Endodermal cell (in vitro differentiated cells): ENCODE measurements at regions not wholly inside any gene's neighbourhood (a gene's known extent, or its start where the extent isn't known, plus 50 kb on each side); places are given as distances from the start of the nearest gene placed in this dataset.

Experiments used
- DNase-seq: peaks from one replicate; pipeline ENCODE4 v3.0.0-alpha.2; 2017
- H3K27ac ChIP-seq: 2 replicates; pipeline ENCODE4 v1.5.1; 2013; ENCODE audit warnings: mild to moderate bottlenecking, low read depth, low read length, moderate library complexity
- H3K27me3 ChIP-seq: 2 replicates; pipeline ENCODE4 v1.6.1; 2013; ENCODE audit warnings: mild to moderate bottlenecking, low read length, moderate library complexity; ENCODE audit not compliant: insufficient read depth, control insufficient read depth, poor library complexity, severe bottlenecking
- H3K36me3 ChIP-seq: 2 replicates; pipeline ENCODE4 v1.7.0; 2013; ENCODE audit warnings: mild to moderate bottlenecking, low read length, moderate library complexity; ENCODE audit not compliant: control insufficient read depth, insufficient read depth
- H3K4me1 ChIP-seq: one replicate; pipeline ENCODE4 v1.7.0; 2013; ENCODE audit warnings: low read length; ENCODE audit not compliant: control insufficient read depth, insufficient read depth
- H3K4me3 ChIP-seq: 2 replicates; pipeline ENCODE4 v1.5.1; 2013; ENCODE audit warnings: mild to moderate bottlenecking, low read length, moderate library complexity
- H3K9ac ChIP-seq: 2 replicates; pipeline ENCODE4 v1.6.1; 2013; ENCODE audit warnings: mild to moderate bottlenecking, low read length, moderate library complexity; ENCODE audit not compliant: poor library complexity, severe bottlenecking; ENCODE audit errors: extremely low read depth
- H3K9me3 ChIP-seq: 2 replicates; pipeline ENCODE4 v1.6.1; 2013; ENCODE audit warnings: mild to moderate bottlenecking, low read length, moderate library complexity; ENCODE audit not compliant: control insufficient read depth
- H3K27ac Mint-ChIP-seq: 2 replicates; pipeline ENCODE4 v1.8.0; 2020; ENCODE audit warnings: mixed read lengths
- H3K27me3 Mint-ChIP-seq: 2 replicates; pipeline ENCODE4 v1.8.0; 2021; ENCODE audit warnings: mild to moderate bottlenecking, mixed read lengths; ENCODE audit not compliant: insufficient read depth
- H3K36me3 Mint-ChIP-seq: 2 replicates; pipeline ENCODE4 v1.8.0; 2020; ENCODE audit warnings: low read depth, mixed read lengths
- H3K4me1 Mint-ChIP-seq: 2 replicates; pipeline ENCODE4 v1.8.0; 2020; ENCODE audit warnings: mixed read lengths
- H3K4me3 Mint-ChIP-seq: 2 replicates; pipeline ENCODE4 v1.8.0; 2020; ENCODE audit warnings: mild to moderate bottlenecking, moderate library complexity, mixed read lengths
- H3K9me3 Mint-ChIP-seq: 2 replicates; pipeline ENCODE4 v1.8.0; 2020; ENCODE audit warnings: mild to moderate bottlenecking, mixed read lengths
- WGBS, 2 experiments: methylation state at CpG; one replicate each; pipeline versions ENCODE4 v1.1.5 to v1.1.7; 2013; ENCODE audit warnings: missing lambda C conversion rate in 2 of 2, mixed read lengths in 1 of 2; ENCODE audit not compliant: insufficient coverage in 1 of 2, insufficient read length in 1 of 2; 5-methylcytosine and 5-hydroxymethylcytosine counted together
- TF ChIP-seq, protein P1 (sequence below): fragments of 200-600 bp; sonication (generic); conservative IDR thresholded peaks from 2 replicates; pipeline ENCODE4 v1.5.0; 2021; ENCODE audit warnings: antibody characterized with exemption, mild to moderate bottlenecking

DNA sequence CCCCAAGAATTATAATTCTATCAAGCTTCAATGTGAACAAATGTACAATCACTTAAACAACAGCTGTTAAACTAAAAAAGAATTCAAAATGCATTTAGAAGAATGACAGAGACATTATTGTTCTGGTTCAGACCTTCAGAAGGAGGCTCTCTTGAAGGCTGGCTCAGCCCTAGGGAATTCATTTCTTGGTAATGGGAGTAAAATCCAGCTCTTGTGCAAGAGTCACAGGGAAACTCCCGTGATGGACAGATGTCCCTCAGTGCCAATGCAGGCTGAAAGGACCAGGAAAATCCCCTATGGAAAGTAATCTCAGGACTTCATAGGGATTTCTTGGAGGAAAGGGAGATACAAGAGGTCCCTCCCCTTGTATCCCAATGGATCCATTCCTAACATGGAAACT, 149.9 kb upstream of the STT3B start:
- no peak overlapping the region for H3K27ac ChIP-seq
- no peak overlapping the region for H3K4me3 Mint-ChIP-seq
- TF ChIP-seq, protein P1, sequence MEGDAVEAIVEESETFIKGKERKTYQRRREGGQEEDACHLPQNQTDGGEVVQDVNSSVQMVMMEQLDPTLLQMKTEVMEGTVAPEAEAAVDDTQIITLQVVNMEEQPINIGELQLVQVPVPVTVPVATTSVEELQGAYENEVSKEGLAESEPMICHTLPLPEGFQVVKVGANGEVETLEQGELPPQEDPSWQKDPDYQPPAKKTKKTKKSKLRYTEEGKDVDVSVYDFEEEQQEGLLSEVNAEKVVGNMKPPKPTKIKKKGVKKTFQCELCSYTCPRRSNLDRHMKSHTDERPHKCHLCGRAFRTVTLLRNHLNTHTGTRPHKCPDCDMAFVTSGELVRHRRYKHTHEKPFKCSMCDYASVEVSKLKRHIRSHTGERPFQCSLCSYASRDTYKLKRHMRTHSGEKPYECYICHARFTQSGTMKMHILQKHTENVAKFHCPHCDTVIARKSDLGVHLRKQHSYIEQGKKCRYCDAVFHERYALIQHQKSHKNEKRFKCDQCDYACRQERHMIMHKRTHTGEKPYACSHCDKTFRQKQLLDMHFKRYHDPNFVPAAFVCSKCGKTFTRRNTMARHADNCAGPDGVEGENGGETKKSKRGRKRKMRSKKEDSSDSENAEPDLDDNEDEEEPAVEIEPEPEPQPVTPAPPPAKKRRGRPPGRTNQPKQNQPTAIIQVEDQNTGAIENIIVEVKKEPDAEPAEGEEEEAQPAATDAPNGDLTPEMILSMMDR, result no peak
- H3K27me3 ChIP-seq, result no peaks in the 10 kb centered on the region
- H3K36me3 Mint-ChIP-seq, result no peaks in the 10 kb centered on the region
- peaks cover 12% of the 10 kb centered on the region for H3K9me3 ChIP-seq
- H3K27ac Mint-ChIP-seq, result no peak overlapping the region
- no peaks in the 10 kb centered on the region for H3K27me3 Mint-ChIP-seq
- H3K9me3 Mint-ChIP-seq, result peaks cover 7% of the 10 kb centered on the region
- peaks cover 5% of the 10 kb centered on the region for H3K4me1 ChIP-seq
- H3K36me3 ChIP-seq, result no peaks in the 10 kb centered on the region
- 93 to 100% methylated on average over 1 of the region's 1 CpG for WGBS, 2 experiments
- H3K4me1 Mint-ChIP-seq, result peaks cover 5% of the 10 kb centered on the region
- no peak overlapping the region for H3K4me3 ChIP-seq
- no peak for DNase-seq
- H3K9ac ChIP-seq, result no peak overlapping the region

DNA sequence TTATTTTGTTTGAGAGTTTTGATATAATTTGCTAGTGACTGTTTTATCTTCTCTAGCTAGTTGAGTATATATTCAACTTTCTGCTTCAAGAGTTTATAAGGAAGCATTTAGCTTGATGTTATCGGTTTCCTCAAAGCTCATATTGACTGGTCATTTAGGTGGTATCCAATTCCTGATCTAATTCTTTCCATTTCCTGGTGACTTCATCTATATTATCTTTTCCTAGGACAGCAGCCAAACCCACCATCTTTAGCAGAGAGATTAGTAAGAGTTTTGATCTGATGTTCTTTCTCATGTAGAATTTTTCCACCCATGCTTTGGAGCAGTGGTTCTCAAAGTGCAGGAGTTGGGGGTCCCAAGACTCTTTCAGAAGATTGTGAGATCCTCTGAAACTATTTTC, 148.6 kb upstream of the STT3B start:
- Mint-ChIP-seq H3K4me3 (no peak overlapping the region), H3K36me3 (no peaks in the 10 kb centered on the region), H3K27me3 (no peaks in the 10 kb centered on the region), H3K9me3 (peaks cover 7% of the 10 kb centered on the region), H3K4me1 (no peaks in the 10 kb centered on the region), H3K27ac (no peak overlapping the region)
- no peak overlapping the region for H3K4me3 ChIP-seq
- H3K27me3 ChIP-seq, result no peaks in the 10 kb centered on the region
- 60 to 94% methylated on average over 1 of the region's 1 CpG for WGBS, 2 experiments
- no peak for DNase-seq
- H3K9ac ChIP-seq, result no peak overlapping the region
- H3K27ac ChIP-seq, result no peak overlapping the region
- TF ChIP-seq, protein P1, result no peak
- H3K4me1 ChIP-seq, result no peaks in the 10 kb centered on the region
- no peaks in the 10 kb centered on the region for H3K36me3 ChIP-seq
- H3K9me3 ChIP-seq, result peaks cover 12% of the 10 kb centered on the region

DNA sequence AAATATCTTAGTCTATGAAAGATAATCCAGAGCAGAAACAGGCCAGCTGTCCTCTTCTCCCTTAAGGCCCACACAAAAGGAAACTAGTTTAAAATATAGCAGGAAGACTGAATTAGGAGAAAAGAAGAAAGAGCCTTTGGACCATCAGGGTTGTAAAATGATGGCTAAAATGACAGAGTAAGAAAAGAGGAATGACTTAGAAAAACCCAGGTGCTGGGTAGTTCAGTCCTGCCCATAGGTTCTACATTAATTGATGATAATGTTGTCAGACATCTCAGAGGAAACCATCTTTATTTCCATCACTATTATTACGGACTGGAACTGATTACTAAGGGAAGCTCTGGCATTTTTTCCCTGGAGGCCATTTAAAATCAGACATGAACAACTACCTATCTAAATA, 142.8 kb upstream of the STT3B start:
- TF ChIP-seq, protein P1, result no peak
- Histone ChIP-seq H3K27ac (no peak overlapping the region), H3K36me3 (no peaks in the 10 kb centered on the region), H3K9ac (no peak overlapping the region), H3K4me1 (peaks cover 9% of the 10 kb centered on the region), H3K27me3 (no peaks in the 10 kb centered on the region), H3K9me3 (peaks cover 12% of the 10 kb centered on the region), H3K4me3 (no peak overlapping the region)
- WGBS, 2 experiments, result 71 to 76% methylated on average over 1 of the region's 1 CpG
- H3K36me3 Mint-ChIP-seq, result no peaks in the 10 kb centered on the region
- no peak overlapping the region for H3K4me3 Mint-ChIP-seq
- DNase-seq, result no peak
- H3K9me3 Mint-ChIP-seq, result peaks cover 7% of the 10 kb centered on the region
- peaks cover 38% of the 10 kb centered on the region for H3K4me1 Mint-ChIP-seq
- peaks cover 7% of the 10 kb centered on the region for H3K27me3 Mint-ChIP-seq
- no peak overlapping the region for H3K27ac Mint-ChIP-seq
